ENCODE measurements at regions not wholly inside any gene's neighbourhood (a gene's known extent, or its start where the extent isn't known, plus 50 kb on each side); places are given as distances from the start of the nearest gene placed in this dataset.

DNA sequence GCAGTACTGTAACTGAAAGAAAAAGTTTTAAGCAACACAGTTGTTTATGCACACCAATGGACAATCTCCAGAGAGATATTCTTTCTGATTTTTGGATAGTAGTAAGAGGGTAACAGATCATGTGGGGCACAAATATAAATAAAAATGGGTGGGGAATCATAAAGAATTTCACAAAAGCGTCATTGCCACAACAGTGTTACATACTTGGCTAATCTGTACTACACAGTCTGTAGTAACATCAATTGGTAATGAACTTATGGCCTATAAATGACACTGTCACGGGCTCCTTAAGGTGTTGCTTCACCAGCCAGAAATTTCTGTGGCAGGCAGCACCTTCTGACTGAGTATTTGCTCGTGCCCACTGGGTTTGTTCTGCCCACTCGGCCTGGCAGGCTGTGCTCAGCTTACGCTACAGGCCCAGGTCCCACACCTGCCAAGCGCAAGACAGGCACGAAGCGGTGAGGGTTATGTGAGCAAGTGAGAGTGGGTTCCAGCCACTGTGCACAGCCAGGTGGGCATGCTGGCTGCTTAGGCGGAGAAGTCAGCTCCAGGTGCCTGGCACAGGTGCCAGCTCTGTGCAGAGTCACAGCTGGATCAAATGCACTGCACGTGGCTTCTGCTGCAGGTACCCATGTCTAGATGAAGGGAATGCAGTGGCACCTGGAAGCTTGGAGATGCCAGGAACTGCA, 532.5 kb upstream of the SLC39A10 start:
- no TSS peak for BruUV-seq (replicated peaks)
- Mint-ChIP-seq H3K4me1 (ENCODE audit: insufficient read depth, unreplicated experiment) (no peaks in the 10 kb centered on the region), H3K27ac (ENCODE audit: low read depth, unreplicated experiment) (no peak overlapping the region), H3K36me3 (ENCODE audit: insufficient read depth, unreplicated experiment) (no peaks in the 10 kb centered on the region), H3K4me3 (ENCODE audit: unreplicated experiment) (no peak overlapping the region), H3K27me3 (ENCODE audit: insufficient read depth, unreplicated experiment) (no peaks in the 10 kb centered on the region), H3K9me3 (ENCODE audit: unreplicated experiment) (no peaks in the 10 kb centered on the region)
- ChIA-PET CTCF (no interaction called here), POLR2A (no interaction called here)
- TF ChIP-seq, protein P1, sequence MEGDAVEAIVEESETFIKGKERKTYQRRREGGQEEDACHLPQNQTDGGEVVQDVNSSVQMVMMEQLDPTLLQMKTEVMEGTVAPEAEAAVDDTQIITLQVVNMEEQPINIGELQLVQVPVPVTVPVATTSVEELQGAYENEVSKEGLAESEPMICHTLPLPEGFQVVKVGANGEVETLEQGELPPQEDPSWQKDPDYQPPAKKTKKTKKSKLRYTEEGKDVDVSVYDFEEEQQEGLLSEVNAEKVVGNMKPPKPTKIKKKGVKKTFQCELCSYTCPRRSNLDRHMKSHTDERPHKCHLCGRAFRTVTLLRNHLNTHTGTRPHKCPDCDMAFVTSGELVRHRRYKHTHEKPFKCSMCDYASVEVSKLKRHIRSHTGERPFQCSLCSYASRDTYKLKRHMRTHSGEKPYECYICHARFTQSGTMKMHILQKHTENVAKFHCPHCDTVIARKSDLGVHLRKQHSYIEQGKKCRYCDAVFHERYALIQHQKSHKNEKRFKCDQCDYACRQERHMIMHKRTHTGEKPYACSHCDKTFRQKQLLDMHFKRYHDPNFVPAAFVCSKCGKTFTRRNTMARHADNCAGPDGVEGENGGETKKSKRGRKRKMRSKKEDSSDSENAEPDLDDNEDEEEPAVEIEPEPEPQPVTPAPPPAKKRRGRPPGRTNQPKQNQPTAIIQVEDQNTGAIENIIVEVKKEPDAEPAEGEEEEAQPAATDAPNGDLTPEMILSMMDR (IDR thresholded peaks at IDR 0.05; ENCODE audit: unreplicated experiment) = no peak
- no peak for DNase-seq (ENCODE audit: unreplicated experiment)
- intact Hi-C loops (cut with micrococcal nuclease) = no loop called here

DNA sequence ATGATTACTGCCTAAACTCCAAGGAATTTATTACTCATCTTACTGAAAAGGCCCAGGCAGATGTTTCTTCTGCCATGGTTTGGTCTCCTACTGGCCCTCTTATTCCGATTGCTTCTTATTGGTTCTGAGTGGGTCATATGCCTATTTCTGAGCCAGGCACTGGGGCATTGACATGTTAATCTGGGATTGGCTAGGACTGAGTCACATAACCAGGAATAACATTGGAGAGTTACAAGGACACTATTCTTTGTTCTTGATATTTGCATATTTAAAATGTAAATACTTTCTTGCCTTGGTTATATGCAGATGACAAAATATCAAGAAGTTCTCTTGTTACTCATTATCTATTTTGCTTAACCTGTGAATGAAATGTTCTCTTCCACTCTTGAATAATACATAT, 534.4 kb upstream of the SLC39A10 start:
- Mint-ChIP-seq H3K27me3 (ENCODE audit: insufficient read depth, unreplicated experiment) (no peaks in the 10 kb centered on the region), H3K27ac (ENCODE audit: low read depth, unreplicated experiment) (no peak overlapping the region), H3K4me3 (ENCODE audit: unreplicated experiment) (no peak overlapping the region), H3K4me1 (ENCODE audit: insufficient read depth, unreplicated experiment) (no peaks in the 10 kb centered on the region), H3K9me3 (ENCODE audit: unreplicated experiment) (no peaks in the 10 kb centered on the region), H3K36me3 (ENCODE audit: insufficient read depth, unreplicated experiment) (no peaks in the 10 kb centered on the region)
- BruUV-seq (replicated peaks) = no TSS peak
- TF ChIP-seq, protein P1 (IDR thresholded peaks at IDR 0.05; ENCODE audit: unreplicated experiment) = no peak
- intact Hi-C loops (cut with micrococcal nuclease) = no loop called here
- ChIA-PET POLR2A (no interaction called here), CTCF (no interaction called here)
- no peak for DNase-seq (ENCODE audit: unreplicated experiment)

DNA sequence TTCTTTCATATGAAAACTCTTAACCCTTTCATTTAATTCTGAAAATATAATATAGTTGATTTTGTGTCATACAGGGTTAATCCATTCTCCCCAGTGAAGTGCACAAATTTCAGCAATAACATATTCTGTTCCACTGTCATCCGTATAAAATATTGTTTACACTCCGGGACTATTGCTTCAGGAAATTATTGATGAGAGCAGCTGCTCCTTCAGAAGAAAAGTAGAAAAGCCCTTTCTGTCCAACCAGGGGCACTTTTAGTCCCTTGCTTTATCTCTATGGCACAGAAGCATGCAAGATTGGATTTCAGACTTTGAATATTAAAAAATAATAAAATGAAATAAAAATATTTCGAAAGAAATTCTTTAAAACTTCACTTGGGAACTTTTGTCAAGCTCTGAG, 535.7 kb upstream of the SLC39A10 start:
- no peaks in the 10 kb centered on the region for H3K27me3 Mint-ChIP-seq (ENCODE audit: insufficient read depth, unreplicated experiment)
- H3K4me3 Mint-ChIP-seq (ENCODE audit: unreplicated experiment) = no peak overlapping the region
- H3K27ac Mint-ChIP-seq (ENCODE audit: low read depth, unreplicated experiment) = no peak overlapping the region
- no peak for DNase-seq (ENCODE audit: unreplicated experiment)
- no peaks in the 10 kb centered on the region for H3K36me3 Mint-ChIP-seq (ENCODE audit: insufficient read depth, unreplicated experiment)
- BruUV-seq (replicated peaks) = no TSS peak
- H3K9me3 Mint-ChIP-seq (ENCODE audit: unreplicated experiment) = no peaks in the 10 kb centered on the region
- ChIA-PET POLR2A (no interaction called here), CTCF (no interaction called here)
- intact Hi-C loops (cut with micrococcal nuclease) = no loop called here
- TF ChIP-seq, protein P1 (IDR thresholded peaks at IDR 0.05; ENCODE audit: unreplicated experiment) = no peak
- H3K4me1 Mint-ChIP-seq (ENCODE audit: insufficient read depth, unreplicated experiment) = no peaks in the 10 kb centered on the region

DNA sequence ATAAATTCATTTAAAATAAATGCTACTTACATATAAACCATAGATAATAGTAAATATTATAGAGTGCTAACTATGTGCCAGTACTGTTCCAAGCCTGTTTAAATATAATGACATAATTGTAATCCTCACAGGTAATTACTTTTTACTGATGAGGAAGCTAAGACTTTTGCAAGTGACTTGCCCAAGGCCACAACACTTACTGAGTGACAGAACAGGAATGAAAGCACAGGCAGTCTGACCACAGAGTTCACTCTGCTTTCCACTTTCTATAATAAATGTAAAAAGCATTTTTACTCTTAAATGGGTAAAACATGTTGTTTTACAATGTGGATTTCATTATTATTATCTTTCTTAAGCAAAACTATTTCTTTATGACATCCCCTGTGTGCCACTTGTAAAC, 537.8 kb upstream of the SLC39A10 start:
- DNase-seq (ENCODE audit: unreplicated experiment) = no peak
- Mint-ChIP-seq H3K4me3 (ENCODE audit: unreplicated experiment) (no peak overlapping the region), H3K27me3 (ENCODE audit: insufficient read depth, unreplicated experiment) (no peaks in the 10 kb centered on the region), H3K36me3 (ENCODE audit: insufficient read depth, unreplicated experiment) (no peaks in the 10 kb centered on the region), H3K27ac (ENCODE audit: low read depth, unreplicated experiment) (no peak overlapping the region), H3K4me1 (ENCODE audit: insufficient read depth, unreplicated experiment) (no peaks in the 10 kb centered on the region), H3K9me3 (ENCODE audit: unreplicated experiment) (no peaks in the 10 kb centered on the region)
- intact Hi-C loops (cut with micrococcal nuclease) = no loop called here
- POLR2A ChIA-PET = no interaction called here
- TF ChIP-seq, protein P1 (IDR thresholded peaks at IDR 0.05; ENCODE audit: unreplicated experiment) = no peak
- CTCF ChIA-PET = no interaction called here
- no TSS peak for BruUV-seq (replicated peaks)
